RPMI7951 (cell line): ENCODE measurements at regions not wholly inside any gene's neighbourhood (a gene's known extent, or its start where the extent isn't known, plus 50 kb on each side); places are given as distances from the start of the nearest gene placed in this dataset.

ENCODE experiments used
- DNase-seq: peaks from one replicate; pipeline ENCODE4 v3.0.0-alpha.2; 2012; ENCODE audit warnings: low read depth

DNA sequence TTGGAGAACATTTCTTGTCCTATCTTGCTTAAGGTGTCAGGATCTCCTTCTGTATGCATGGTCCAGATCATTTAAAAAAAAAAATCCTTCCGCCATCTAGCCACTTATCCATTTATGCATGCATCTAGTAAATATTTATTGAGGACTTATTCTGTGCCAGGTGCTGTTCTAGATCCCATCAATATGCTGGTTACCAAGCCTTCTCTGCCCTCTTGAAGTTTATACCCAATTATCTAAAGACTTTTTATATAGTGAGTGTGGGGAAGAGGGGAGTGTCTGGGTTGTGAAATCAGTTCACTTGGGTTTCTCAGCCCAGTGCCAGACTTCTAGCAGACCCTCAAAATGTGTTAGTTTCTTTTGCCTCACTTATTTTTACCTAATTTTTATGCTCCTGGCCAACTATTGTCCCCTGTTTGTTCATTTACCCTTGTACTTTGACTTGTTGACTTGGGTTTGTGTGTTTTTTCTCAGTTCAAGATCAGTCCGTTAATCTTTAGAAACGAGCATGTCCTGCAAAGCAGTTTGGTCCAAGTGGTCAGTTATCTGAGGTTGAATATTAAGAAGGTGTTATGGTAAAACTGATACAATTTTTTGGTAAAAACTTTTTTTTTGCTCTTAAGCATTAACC is 488.9 kb downstream of the PCNX1 start:
- no peak for DNase-seq

DNA sequence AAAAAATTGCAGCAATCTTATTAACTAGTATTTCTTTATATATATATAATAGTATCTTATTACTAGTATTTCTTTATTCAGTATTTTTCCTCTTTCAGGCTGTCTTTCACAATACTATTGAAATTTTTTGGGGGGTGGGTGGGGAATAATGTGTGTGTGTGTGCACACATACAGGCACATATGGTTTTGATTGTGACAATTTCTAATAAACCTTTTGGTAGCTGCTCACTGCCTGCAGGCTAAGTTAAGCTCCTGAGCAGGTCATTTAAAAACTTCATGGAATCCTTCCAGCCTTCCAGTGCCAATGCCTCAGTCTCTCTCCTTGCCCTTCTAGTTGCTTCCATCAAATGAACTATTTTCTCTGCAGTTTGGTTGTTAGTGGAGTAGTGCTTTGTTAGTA is 490.1 kb downstream of the PCNX1 start:
- peak; percentile 9 for DNase-seq

DNA sequence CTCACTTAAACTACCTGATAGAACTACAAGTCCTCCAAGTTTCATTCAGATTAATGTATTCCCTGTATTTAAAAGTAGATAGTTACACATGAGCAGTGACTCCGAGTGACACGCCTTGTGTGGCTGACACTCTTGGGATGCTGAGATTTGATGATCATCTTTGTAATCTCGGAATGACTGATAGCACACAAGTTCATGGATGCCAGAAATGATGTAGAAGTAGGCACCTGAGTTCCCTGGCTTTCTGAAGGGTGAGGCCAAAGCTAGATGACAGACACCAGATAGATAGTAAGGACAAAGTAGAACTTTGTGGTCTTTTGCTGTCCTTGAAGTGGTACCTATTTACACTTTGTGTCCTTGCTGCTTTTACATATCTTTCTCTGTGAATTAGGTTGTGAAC is 491.2 kb downstream of the PCNX1 start:
- no peak for DNase-seq

DNA sequence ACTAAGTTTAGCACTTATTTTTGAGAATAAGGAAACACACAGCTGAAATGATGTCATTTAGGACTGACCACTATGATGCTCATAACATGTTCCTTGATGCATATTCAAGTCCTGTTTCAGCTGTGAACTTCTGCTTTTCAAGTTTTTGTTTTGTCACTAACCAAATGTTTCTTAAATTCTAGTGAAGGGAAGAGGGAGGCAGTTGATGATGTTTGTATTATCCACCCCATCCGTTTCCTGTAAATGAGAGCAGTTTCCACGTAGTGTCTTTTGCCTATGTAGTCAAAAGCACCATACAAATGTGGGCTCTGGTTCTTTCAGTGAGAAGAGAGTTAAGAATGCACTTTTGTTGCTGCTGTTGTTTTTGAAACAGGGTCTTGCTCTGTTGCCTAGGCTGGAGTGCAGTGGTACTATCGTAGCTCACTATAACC is 491.8 kb downstream of the PCNX1 start:
- DNase-seq = no peak

DNA sequence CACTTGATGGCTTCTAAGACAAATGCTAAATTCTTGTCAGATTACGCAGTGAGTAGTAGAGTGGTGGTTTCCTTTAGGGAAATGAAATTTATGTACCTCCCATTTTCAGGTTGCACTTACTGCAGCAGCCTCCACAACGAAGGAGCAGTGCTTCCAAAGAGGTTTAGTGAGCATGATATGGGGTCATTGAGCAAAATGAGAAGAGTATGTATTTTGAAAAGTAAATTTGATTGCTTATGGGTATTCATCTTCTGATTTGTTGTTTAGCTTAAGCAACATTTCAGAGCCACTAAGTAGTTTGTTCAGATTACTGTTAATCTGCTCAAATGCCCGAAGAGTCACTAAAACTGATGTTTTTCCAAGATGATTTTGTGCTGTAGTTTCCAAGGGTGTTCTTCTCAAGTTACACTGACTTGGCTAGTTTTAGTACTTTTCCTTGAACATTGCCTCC is 493.6 kb downstream of the PCNX1 start:
- DNase-seq = no peak

DNA sequence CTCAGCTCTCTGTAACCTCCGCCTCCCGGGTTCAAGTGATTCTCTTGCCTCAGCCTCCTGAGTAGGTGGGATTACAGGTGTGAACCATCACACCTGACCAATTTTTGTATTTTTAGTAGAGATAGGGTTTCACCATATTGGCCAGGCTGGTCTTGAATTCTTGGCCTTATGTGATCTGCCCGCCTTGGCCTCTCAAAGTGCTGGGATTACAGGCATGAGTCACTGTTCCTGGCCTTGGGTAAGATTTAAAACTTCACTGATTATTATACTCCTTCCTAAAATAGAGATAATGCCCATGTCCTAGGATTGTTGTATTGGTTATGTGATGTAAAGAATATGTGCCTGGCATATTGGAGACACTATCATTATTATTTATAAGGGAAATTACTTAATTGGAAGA is 495.2 kb downstream of the PCNX1 start:
- DNase-seq = peak; percentile 41

DNA sequence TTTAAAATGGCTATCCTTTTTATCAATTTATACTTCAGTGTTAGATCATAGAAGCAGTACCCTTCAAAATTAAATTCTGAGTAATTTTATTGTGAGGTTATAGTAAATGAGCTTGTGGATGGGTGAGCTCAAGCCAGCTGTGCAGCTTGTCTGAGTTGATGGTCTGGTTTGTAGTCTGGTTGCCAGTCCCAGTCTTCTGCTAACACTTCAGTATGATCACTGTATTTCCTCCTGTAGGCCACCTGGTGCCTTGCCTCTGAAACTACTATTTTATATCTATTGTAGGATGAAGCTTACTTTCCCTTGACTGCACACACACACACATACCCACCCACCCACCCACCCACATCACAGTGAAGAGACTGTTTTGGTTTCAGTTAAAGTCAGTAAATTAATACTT is 496.4 kb downstream of the PCNX1 start:
- DNase-seq = peak; percentile 29

DNA sequence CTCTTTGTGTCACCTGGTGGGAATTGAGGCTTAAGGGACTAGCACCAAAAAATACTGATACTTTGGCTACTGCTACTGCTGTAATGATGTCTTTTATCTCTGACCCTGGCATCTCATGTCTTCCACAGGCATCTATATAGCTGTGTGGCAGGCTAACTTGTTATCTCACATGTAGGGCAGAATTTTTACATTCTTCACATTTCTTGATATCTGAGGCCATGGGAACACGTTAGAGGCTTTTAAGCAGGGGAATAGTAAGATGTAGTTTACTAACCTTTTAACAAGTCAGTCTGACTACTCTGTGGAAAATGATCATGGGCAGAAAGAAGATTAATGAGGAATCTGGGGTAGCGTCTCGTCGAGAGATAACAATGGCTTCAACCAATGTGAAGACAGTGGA is 498.4 kb downstream of the PCNX1 start:
- no peak for DNase-seq

DNA sequence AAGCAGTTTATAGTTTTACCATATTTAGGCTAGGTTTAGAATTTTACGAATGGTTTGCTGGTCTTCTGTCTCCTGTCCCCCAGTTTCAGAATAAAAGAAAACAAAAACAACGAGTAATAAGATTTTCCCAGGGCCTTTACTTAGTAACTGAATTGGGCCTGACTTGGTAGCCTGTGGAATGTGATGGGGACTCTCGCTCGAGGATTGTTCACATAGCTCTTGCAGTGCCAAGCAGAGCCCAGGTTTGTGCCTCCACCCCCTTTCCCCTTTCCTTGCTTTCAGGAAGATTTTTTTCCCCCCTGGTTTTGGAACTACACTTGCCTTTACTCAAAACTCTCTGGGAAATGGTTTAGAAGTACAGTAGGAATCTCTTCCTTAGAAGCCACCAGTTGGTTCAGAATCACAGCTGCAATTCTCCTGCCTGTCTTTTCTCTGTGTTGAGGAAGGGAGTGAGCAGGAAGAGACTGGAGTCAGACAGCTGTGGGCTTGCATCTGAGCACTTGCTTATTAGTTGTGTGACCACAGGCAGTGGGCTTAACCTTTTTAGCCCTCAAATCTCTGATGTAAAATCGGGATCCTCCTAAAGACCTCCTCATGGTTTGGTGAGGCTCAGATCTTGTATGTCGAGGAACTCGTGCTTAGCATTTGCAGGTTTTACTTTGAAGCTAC is 501.2 kb downstream of the PCNX1 start:
- DNase-seq = no peak

DNA sequence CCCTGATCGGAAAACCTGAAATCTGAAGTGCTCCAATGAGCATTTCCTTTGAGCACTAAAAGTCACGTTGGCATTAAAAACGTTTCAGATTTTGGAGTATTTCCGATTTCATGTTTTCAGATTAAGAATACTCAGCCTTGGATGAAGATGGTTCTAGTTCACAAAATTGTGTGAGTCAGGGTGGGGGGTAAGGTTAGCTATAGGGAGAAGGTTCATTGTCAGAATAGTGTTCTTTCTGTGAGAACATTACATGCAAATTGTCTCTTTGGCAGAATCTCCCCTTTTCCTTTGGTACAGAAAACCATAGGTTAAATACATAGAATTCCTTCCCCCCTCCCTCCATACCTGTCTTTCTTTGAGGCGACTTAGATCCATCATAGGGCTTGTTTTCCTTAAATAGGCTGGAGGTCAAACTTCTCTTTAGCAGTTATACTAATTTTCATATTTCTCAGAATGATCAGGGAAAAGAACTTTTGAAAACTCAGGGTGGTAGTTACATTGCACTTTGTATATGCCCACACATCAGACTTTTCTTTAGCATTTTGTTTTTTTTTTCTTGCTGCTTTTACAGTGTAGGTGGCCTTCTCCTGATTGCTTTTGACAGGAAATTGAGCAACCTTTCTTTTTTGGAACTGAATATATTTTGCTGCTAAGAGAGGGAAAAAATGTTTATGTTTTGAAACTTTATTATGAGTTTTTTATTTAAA is 503.5 kb downstream of the PCNX1 start:
- no peak for DNase-seq

DNA sequence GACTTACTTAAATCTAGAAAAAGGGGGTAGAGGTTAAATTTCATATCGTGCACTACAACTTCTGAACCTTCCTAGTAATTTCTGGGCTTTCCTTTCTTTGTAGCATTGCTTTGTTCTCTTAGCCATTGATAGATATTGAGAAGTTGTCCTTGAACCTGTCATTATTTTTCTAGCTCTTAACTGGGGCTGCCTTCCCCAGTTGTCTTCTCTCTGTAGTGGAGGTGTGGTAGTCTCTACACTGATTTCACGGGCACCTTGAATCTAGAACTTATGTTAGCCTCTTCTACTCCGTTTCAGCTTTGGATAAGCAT is 504.0 kb downstream of the PCNX1 start:
- DNase-seq = no peak

DNA sequence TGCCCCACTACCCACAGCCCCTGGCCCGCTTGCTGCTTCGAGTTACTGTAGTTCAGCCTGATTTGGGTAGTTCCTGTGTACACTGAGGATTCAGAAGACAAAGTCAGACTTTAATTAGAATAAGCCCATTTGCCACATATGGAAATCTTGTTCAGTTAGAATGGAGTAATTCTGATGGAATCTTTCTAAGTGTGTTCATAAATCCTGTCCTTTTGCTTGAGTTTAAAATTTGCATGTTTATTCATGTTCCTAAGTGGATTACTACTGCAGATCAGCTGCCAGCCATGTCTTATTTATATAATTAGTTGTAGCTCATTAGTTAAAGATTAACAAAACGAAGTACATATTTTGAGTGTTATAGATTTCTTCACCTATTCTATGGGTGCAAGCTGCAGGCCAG is 504.5 kb downstream of the PCNX1 start:
- DNase-seq = no peak

DNA sequence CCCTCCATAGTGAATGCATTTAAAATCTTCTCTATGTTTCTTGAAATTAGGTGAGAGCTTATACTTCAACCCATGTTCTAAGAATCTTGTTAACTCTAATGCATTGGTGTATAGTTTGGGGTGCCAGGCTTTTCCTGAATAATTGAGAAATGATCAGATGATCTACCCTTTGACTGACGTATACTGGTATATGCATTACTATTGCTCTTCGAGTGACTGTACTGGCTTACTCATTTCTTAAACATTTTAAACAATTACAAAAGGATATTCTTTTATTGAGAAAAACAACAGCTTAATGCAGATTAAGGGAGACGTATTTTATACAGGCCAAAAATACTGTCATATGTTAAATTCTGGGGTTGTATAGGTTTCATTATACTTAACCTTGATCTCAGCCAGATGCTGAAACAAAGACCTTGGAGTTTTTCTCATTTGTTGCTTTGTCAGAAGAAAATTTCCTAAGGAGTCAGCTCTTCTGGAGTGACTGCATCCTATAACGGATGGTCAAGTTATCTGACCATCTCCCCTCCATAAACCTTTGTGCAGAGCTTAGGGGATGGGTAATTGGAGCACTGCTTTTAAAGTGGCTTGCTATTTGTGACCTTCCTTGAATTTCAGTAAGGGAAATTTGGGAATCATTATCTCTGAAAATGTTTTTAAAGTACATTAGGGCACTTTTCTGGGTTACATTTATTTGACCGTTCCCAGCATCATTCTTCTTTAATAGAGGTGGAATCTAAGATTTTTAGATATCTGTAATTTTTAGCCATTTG is 507.6 kb downstream of the PCNX1 start:
- no peak for DNase-seq

DNA sequence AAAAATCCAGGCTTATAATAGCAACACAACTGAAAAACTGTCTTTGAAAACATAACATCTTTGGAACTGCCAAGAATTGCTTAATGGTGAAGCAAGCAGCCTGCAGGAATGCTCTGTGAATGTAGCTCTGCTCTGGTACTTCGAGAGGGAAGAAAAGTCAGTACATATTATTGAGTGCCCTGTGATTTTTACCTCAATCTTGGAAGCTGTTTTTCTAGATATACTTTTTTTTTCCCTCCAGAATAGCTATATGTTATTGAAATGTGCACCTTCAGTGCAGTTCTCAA is 508.1 kb downstream of the PCNX1 start:
- no peak for DNase-seq

DNA sequence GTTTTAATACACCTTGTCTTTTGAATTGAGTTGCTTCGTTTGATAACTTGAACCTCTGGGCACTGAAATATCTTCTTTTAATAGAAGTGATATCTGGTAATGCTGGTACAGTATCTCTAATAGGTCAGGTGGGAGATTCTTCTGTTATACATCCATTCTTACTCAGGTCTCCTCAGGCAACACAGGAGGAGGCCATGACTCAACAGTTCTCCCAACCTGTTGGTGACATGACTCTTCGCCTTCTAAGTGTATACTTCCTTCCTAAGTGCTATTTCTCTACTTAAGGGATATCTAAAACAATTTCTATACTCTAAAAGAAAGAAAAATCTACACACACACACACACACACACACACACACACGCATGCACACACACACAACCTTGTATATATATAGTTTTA is 509.1 kb downstream of the PCNX1 start:
- DNase-seq = no peak

DNA sequence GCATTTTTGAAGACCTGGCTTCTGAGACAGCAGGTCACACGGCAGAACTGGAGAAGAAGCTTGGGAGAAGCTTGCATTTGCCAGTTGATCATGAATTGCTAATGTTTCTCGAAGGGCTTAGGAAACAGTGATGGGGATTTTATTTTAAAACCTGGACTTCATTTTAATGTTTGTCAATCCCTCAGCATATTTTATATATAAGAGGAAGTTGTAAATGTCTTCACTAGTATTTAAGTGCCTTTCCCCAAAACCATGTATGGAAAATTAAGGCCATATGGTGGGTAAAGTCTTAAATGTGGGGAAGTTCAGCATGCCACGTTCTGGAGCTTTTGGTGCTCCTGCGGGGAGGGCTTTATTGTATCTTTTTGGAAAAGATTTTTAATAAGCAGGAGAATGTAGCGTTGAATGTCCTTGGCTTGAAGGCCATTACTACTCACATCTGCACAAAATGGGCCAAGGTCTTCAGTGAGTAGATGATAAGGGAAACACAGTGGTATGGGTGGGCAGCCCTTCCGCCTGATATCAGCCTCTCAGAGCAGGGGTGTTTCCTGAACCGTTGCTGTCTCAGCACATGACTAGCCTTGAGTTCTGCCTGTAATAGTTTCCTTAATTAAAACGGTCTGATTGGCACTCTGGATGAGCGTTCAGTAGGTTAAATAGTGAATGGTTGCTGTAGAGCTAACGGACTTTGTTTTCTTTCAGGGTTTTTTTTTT is 511.4 kb downstream of the PCNX1 start:
- no peak for DNase-seq

DNA sequence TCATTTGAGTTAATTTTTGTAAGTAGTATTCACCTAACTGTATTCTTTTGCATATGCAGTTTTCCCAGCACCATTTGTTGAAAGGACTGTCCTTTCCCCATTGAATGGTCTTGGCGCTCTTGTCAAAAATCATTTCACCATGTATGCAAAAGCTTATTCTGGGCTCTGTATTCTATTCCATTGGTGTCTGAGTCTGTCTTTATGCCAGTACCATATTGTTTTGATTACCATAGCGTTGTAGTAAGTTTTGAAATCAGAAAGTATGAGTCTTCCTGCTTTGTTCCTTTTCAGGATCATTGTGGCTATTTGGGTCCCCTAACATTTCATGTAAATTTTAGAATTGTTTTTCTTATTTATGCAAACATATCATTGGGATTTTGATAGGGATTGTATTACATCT is 508.7 kb upstream of the RGS6 start:
- DNase-seq = no peak

DNA sequence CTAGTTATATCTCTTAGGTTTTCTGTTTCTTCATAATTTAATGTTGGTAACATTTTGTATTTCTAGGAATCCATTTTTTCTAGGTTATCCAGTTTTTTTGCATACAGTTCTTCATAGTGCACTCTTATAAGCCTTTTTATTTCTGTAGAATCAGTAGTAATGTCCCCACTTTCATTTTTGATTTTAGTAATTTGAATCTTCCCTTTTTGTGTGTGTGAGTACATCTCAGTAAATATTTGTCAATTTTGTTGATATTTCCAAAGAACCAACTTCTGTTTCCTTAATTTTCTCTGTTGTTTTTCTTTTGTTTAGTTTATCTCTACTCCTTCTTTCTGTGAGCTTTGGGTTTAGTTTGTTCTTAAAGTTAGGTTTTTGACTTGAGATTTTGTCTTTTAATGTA is 507.3 kb upstream of the RGS6 start:
- DNase-seq = no peak

DNA sequence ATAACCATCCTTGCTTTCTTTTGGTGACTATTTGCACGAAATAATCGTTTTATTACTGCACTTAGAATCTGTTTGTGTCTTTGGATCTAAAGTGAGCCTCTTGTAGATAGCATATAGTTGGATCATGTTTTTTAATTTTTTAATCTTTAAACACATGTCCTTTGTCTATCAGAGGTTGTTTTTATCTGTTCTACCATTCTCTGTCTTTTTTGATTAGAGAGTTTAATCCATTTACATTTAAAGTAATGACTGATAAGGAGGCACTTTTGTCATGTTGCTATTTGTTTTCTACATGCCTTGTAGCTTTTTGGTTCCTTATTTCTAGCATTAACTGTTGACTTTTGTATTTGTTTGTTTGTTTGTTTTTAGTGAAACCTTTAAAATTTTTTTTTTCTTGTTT is 506.2 kb upstream of the RGS6 start:
- no peak for DNase-seq

DNA sequence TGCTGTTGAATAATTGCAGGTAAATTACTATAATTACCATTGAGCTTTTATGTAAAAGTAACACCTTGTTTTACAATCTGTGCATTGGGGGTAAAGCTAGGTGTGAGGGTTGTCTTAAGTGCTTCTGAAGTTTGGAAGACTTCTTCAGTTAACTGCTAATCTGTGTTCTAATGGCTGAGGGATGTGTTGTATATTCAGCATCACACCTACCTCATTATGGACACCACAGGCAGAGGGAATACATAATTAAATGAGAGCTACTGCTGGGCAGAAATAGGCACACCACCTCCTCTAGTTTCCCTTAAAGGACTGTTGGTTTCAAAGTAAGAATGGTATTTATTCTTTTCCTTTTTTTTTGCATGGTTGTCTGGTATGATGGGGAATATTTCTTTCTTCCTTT is 502.3 kb upstream of the RGS6 start:
- DNase-seq = no peak

DNA sequence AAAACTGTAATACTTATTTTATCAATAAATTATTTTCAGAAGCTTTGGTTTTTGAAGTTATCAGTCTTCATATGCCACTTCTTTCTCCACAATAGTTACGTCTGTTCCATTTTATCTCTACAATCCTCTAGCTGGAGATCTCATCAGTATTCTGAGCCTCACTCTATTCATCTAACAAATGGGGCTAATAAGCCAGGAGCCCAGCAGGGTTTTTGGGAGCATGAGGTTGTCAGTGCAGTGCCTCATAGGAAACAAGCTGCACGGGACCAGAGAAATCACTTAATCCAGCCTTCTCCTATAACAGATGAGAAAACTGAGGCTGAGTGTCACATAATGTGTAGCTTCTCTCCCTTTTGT is 501.9 kb upstream of the RGS6 start:
- no peak for DNase-seq

DNA sequence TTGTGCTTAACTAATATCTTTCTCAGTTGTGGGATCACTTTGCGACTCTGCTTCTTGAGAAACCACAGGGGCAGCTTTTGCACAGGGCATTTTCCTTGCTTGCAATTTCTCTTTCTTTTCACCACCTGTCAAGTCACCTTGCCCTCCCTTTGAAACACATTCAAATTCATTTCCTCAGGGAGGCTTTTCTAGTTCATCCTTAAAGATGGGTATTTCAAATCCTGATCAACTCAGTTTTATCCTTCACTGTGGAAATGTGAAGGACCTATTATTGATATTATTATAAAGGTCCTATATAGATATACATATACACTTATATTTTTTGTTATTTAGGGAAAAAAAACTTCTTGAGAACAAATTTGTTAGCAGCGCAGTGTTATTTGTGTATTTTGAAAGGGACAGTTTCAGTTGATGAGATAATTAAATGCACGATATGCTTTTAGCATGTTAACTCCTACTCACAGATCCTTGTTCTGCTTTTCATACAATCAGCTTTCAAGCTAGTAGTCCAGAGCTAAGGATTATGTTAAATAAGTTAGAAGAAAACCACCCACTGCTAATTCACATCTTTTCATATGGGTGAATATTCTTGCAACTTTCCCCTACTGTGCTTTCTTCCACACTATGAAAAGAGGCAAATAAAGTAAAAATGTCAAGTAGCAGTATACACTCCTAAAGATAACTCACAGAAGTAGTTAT is 501.4 kb upstream of the RGS6 start:
- DNase-seq = no peak
